Testis (tissue), 2 donors: ENCODE measurements at regions not wholly inside any gene's neighbourhood (a gene's known extent, or its start where the extent isn't known, plus 50 kb on each side); places are given as distances from the start of the nearest gene placed in this dataset.

Source experiments
- DNase-seq: peaks from one replicate; pipeline ENCODE4 v3.0.0-alpha.2; 2019
- H3K27ac ChIP-seq, 2 donors: fragments of 200-600 bp; sonication (generic); one replicate each; pipeline ENCODE4 v1.5.1; 2019
- H3K27me3 ChIP-seq: fragments of 200-600 bp; sonication (generic); one replicate; pipeline ENCODE4 v1.5.1; 2019
- H3K36me3 ChIP-seq: fragments of 200-600 bp; sonication (generic); one replicate; pipeline ENCODE4 v1.5.1; 2017; ENCODE audit warnings: low read depth; ENCODE audit errors: missing control alignments
- H3K4me1 ChIP-seq: fragments of 200-600 bp; sonication (generic); one replicate; pipeline ENCODE4 v1.5.1; 2019
- H3K4me3 ChIP-seq, 2 donors: fragments of 200-600 bp; sonication (generic); one replicate each; pipeline ENCODE4 v1.5.1; 2017 to 2019
- H3K9me3 ChIP-seq: fragments of 200-600 bp; sonication (generic); one replicate; pipeline ENCODE4 v1.5.1; 2017
- POLR2A ChIP-seq: fragments of 450-650 bp; IDR thresholded peaks from one replicate; pipeline ENCODE4 v1.6.1; 2017; ENCODE audit warnings: antibody characterized with exemption, mild to moderate bottlenecking, moderate library complexity
- WGBS, 2 donors: methylation state at CpG; one replicate each; pipeline ENCODE4 v1.1.5; 2018; 5-methylcytosine and 5-hydroxymethylcytosine counted together
- intact Hi-C: fragments of 100-400 bp; cut with DNase I; formaldehyde crosslinking; loops from one replicate; pipeline ENCODE4 v1.15.1; 2023; ENCODE audit warnings: low total_unique reads
- TF ChIP-seq, protein P1 (sequence below), 3 experiments: fragments of 450-650 bp in 2 of 3; fragments of 200-600 bp in 1 of 3; sonication (generic) in 1 of 3; IDR thresholded peaks; one replicate each; pipeline ENCODE4 v1.5.1; 2016 to 2019; ENCODE audit warnings: antibody characterized with exemption in 3 of 3, mild to moderate bottlenecking in 2 of 3, moderate library complexity in 1 of 3

DNA sequence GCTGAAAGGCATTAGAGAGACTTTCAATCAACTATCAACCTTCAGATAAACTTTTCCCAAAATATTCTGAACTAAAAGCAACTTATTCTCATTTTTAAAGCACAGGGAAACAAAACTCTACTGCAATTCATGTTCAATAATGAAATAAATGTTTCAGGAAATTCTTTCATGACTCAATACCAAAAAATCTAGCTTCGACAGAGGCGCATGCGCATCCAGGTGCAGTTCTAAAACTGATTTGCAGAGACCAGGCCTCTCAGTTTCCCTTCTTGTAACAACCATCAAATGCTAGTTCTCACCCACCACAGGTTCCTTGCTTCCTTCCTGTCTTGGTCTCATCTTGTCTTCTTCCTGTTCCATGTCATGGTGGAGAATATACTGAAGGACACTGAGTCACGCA lies 55.3 kb upstream of the NRBF2 start:
- no peak for DNase-seq
- WGBS, 2 donors, result 96 to 98% methylated on average over 4 of the region's 4 CpGs
- Histone ChIP-seq H3K36me3 (no peaks in the 10 kb centered on the region), H3K4me1 (no peaks in the 10 kb centered on the region), H3K9me3 (no peaks in the 10 kb centered on the region), H3K27me3 (no peaks in the 10 kb centered on the region), H3K27ac (no peak overlapping the region), H3K4me3 (no peak overlapping the region)
- no peak for TF ChIP-seq POLR2A
- TF ChIP-seq, protein P1, sequence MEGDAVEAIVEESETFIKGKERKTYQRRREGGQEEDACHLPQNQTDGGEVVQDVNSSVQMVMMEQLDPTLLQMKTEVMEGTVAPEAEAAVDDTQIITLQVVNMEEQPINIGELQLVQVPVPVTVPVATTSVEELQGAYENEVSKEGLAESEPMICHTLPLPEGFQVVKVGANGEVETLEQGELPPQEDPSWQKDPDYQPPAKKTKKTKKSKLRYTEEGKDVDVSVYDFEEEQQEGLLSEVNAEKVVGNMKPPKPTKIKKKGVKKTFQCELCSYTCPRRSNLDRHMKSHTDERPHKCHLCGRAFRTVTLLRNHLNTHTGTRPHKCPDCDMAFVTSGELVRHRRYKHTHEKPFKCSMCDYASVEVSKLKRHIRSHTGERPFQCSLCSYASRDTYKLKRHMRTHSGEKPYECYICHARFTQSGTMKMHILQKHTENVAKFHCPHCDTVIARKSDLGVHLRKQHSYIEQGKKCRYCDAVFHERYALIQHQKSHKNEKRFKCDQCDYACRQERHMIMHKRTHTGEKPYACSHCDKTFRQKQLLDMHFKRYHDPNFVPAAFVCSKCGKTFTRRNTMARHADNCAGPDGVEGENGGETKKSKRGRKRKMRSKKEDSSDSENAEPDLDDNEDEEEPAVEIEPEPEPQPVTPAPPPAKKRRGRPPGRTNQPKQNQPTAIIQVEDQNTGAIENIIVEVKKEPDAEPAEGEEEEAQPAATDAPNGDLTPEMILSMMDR (IDR thresholded peaks at IDR 0.05), result no peak
- intact Hi-C loops, result no loop called here

DNA sequence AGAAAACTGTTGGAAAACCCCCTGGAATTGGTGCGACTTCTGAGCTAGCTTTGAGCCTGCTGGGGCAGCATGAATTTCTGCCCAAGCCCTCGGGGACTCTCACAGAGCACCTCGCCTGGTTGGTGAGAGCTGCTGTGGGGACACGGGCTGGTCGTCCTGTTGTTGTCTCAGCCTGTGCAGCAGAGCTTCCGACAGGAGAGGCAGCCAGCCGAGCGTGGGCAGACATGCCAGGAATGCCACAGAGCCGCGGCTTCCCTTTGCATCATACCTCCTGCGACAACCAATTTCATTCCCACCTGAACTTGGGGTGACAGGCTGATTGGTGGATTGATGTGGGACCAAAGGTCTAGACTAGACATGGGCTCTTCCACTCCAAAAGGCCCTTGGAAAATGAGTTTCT lies 60.2 kb upstream of the NRBF2 start:
- intact Hi-C loops, result no loop called here
- DNase-seq, result no peak
- Histone ChIP-seq H3K4me1 (no peaks in the 10 kb centered on the region), H3K36me3 (no peaks in the 10 kb centered on the region), H3K27ac (no peak overlapping the region), H3K9me3 (no peaks in the 10 kb centered on the region), H3K4me3 (no peak overlapping the region), H3K27me3 (no peaks in the 10 kb centered on the region)
- TF ChIP-seq, protein P1 (IDR thresholded peaks at IDR 0.05), result no peak
- no peak for TF ChIP-seq POLR2A
- WGBS, 2 donors, result 90 to 95% methylated on average over 2 to 11 of the region's 11 CpGs

DNA sequence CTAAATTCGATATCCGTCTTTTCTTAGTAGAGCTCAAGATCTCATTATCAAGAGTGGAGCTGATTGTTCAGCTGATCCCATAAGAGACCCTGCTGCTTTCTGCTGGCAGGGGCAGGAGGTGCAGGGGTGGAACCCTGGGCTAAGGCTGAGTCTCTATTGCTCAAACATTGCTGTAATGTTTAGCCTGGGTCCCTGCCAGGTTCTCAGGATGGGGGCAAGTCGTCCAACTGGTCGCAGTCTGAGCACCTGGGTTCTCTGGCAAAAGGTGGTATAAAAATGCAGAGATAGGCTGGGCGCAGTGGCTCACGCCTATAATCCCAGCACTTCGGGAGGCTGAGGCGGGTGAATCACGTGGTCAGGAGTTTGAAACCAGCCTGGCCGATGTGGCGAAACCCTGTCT lies 62.0 kb upstream of the NRBF2 start:
- 89% methylated on average over 11 of the region's 11 CpGs for WGBS, 2 donors
- DNase-seq, result no peak

DNA sequence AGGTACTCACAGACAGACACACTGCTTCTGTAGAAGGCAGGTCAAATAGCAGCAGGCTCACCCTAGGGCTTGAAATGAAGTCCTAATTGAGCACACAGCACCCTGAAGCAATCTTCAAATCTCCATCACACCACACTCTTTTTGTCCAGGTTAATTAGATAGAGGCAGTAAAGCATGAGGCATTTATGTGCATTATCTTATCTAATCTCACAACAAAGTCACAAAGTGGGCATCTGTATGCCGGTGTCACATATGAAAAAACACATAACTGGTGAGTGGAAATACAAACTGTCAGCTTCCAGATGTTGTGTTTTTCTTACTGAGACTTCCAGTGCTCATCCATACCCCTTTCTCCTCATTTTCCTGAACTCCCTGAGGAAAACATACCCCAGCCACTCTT lies 63.8 kb upstream of the NRBF2 start:
- no peaks in the 10 kb centered on the region for H3K36me3 ChIP-seq
- 68 to 74% methylated on average over 1 of the region's 1 CpG for WGBS, 2 donors
- no peak overlapping the region for H3K27ac ChIP-seq
- no peak for DNase-seq
- H3K27me3 ChIP-seq, result no peaks in the 10 kb centered on the region
- H3K4me1 ChIP-seq, result no peaks in the 10 kb centered on the region
- no peaks in the 10 kb centered on the region for H3K9me3 ChIP-seq
- TF ChIP-seq, protein P1 (IDR thresholded peaks at IDR 0.05), result no peak
- no peak for TF ChIP-seq POLR2A
- intact Hi-C loops, result no loop called here
- H3K4me3 ChIP-seq, result no peak overlapping the region

More for the DNA sequence above, 62.0 kb upstream of the NRBF2 start:
- H3K27me3 ChIP-seq, result no peaks in the 10 kb centered on the region
- no peaks in the 10 kb centered on the region for H3K4me1 ChIP-seq
- H3K9me3 ChIP-seq, result no peaks in the 10 kb centered on the region
- no peak overlapping the region for H3K27ac ChIP-seq
- no peak overlapping the region for H3K4me3 ChIP-seq
- no peaks in the 10 kb centered on the region for H3K36me3 ChIP-seq
- intact Hi-C loops, result no loop called here
- TF ChIP-seq, protein P1 (IDR thresholded peaks at IDR 0.05), result no peak
- no peak for TF ChIP-seq POLR2A

DNA sequence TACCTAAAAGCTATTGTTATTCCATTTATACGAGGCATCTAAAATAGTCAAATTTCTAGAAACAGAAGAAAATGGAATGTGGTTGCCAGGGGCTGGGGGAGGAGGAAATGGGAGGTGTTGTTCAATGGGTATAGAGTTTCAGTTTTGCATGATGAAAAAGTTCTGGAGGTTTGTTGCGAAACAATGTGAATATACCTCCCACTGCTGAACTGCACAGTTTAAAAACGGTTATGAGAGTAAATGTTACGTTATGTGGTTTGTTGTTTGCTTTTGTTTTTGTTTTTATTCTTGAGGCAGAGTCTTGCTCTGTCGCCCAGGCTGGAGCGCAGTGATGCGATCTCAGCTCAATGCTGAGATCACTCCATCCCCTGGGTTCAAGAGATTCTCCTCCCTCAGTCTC lies 64.9 kb upstream of the NRBF2 start:
- no peak for DNase-seq
- WGBS, 2 donors, result 82 to 85% methylated on average over 7 of the region's 7 CpGs
- TF ChIP-seq, protein P1 (IDR thresholded peaks at IDR 0.05), result no peak
- TF ChIP-seq POLR2A, result no peak
- intact Hi-C loops, result no loop called here
- Histone ChIP-seq H3K4me1 (no peaks in the 10 kb centered on the region), H3K9me3 (no peaks in the 10 kb centered on the region), H3K27me3 (no peaks in the 10 kb centered on the region), H3K4me3 (no peak overlapping the region), H3K36me3 (no peaks in the 10 kb centered on the region), H3K27ac (no peak overlapping the region)
